PC-3 (cell line): ENCODE measurements at regions not wholly inside any gene's neighbourhood (a gene's known extent, or its start where the extent isn't known, plus 50 kb on each side); places are given as distances from the start of the nearest gene placed in this dataset.

ENCODE experiments used
- ATAC-seq: fragments of 200-7000 bp; cut with Tn5 transposase; 2 replicates; pipeline ENCODE4 v1.9.1; 2020; ENCODE audit warnings: mild to moderate bottlenecking, moderate library complexity
- BruUV-seq: library from RNA; stranded (reverse); fragments of 400-500 nt; replicated peaks from 2 replicates; lab custom pipeline; 2021; lab: Mats Ljungman, UMichigan
- CTCF ChIA-PET: fragments of 300-600 bp; sonication (Branson Sonifier 250); formaldehyde crosslinking; loops from one replicate; lab custom pipeline; 2022; ENCODE audit warnings: antibody characterized with exemption; lab: Charles Lee
- POLR2A ChIA-PET: fragments of 300-600 bp; sonication (Branson Sonifier 250); formaldehyde crosslinking; loops from one replicate; lab custom pipeline; 2022; ENCODE audit warnings: antibody characterized with exemption; ENCODE audit not compliant: unreplicated experiment; lab: Charles Lee
- DNase-seq: peaks from one replicate; pipeline ENCODE4 v3.0.0-alpha.2; 2015
- H2AFZ ChIP-seq: fragments of 300-600 bp; sonication (generic); 2 replicates; pipeline ENCODE4 v1.6.0; 2016; ENCODE audit warnings: antibody characterized with exemption, low read length
- H3F3A ChIP-seq: fragments of 300-600 bp; sonication (generic); one replicate; pipeline ENCODE4 v1.6.0; 2017; ENCODE audit warnings: antibody characterized with exemption, low read length, control low read depth, mild to moderate bottlenecking; ENCODE audit not compliant: unreplicated experiment
- H3K27ac ChIP-seq: fragments of 300-600 bp; sonication (generic); 2 replicates; pipeline ENCODE4 v1.5.1; 2016; ENCODE audit warnings: mild to moderate bottlenecking, low read length
- H3K27me3 ChIP-seq: fragments of 300-600 bp; sonication (generic); 2 replicates; pipeline ENCODE4 v1.6.1; 2016; ENCODE audit warnings: low read length, mixed read lengths
- H3K36me3 ChIP-seq: fragments of 300-600 bp; sonication (generic); 2 replicates; pipeline ENCODE4 v1.6.1; 2016; ENCODE audit warnings: low read depth, mixed run types, low read length, mixed read lengths
- H3K4me1 ChIP-seq: fragments of 300-600 bp; sonication (generic); 2 replicates; pipeline ENCODE4 v1.5.1; 2016; ENCODE audit warnings: low read length; ENCODE audit not compliant: insufficient read depth
- H3K4me2 ChIP-seq: fragments of 300-600 bp; sonication (generic); 2 replicates; pipeline ENCODE4 v1.6.0; 2016; ENCODE audit warnings: low read length
- H3K4me3 ChIP-seq: fragments of 300-600 bp; sonication (generic); 2 replicates; pipeline ENCODE4 v1.5.1; 2016; ENCODE audit warnings: mild to moderate bottlenecking, low read length, mixed read lengths
- H3K79me2 ChIP-seq: fragments of 300-600 bp; sonication (generic); 2 replicates; pipeline ENCODE4 v1.6.1; 2017; ENCODE audit warnings: low read length, mixed read lengths
- H3K9ac ChIP-seq: fragments of 300-600 bp; sonication (generic); 2 replicates; pipeline ENCODE4 v1.6.0; 2016; ENCODE audit warnings: mild to moderate bottlenecking, low read length
- H3K9me2 ChIP-seq: fragments of 300-600 bp; sonication (generic); replicated peaks from 2 replicates; pipeline ENCODE4 v1.6.1; 2016; ENCODE audit warnings: mixed run types, low read length, mixed read lengths
- H3K9me3 ChIP-seq: fragments of 300-600 bp; sonication (generic); 2 replicates; pipeline ENCODE4 v1.6.1; 2016; ENCODE audit warnings: low read length, mixed read lengths
- H4K20me1 ChIP-seq: fragments of 300-600 bp; sonication (generic); 2 replicates; pipeline ENCODE4 v1.6.1; 2016; ENCODE audit warnings: low read length, mixed read lengths
- EZH2 ChIP-seq: fragments of 300-600 bp; sonication (generic); IDR thresholded peaks from one replicate; pipeline ENCODE4 v1.6.1; 2017; ENCODE audit warnings: antibody characterized with exemption, mild to moderate bottlenecking, low read length; ENCODE audit not compliant: unreplicated experiment
- EZH2phosphoT487 ChIP-seq: fragments of 300-600 bp; sonication (generic); IDR thresholded peaks from 2 replicates; pipeline ENCODE4 v1.6.1; 2018; ENCODE audit warnings: mild to moderate bottlenecking, antibody characterized with exemption, low read length, borderline replicate concordance
- intact Hi-C: fragments of 100-400 bp; cut with micrococcal nuclease; formaldehyde crosslinking; loops from 2 replicates; pipeline ENCODE4 v1.9.0; 2023
- TF ChIP-seq, protein P1 (sequence below): fragments of 300-600 bp; sonication (generic); conservative IDR thresholded peaks from 2 replicates; pipeline ENCODE4 v1.5.1; 2017; ENCODE audit warnings: antibody characterized with exemption, low read depth, mild to moderate bottlenecking, low read length

DNA sequence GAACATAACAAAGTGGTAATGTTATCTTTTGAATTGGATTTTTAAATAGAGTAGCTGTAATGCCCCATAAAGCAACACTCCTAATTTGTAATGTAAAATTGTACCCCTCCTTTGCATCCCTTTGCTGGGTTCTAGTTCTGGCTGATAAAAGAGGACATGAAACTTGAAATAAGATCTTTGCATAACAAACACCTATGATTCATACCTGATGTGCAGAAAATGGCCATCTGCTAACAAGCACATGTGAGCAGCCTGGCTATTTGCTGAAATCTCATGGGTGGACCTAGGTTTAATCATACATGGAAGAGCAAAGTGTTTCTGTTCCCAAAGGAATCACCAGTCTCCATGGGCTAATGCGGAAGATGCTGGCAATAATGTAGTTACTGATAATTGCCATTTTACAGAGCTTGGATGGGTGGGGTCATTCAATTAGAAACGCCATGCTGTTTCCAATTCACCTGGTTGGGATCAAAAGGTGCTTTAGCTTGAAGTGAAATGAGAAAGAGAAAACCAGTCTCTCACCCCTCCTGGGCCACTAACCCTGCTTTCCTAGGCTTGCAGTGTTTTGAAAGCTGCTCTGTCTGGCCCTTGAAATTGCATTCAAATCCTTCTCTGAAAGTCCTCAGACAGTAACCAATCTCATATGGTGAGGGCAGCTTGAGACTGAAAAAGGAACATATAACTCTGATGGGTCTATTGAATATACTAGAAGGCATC is 585.1 kb downstream of the TLE4 start:
- Histone ChIP-seq H3K79me2 (no peaks in the 10 kb centered on the region), H3K36me3 (no peaks in the 10 kb centered on the region), H2AFZ (no peak overlapping the region), H3K4me3 (no peak overlapping the region), H3K9me2 (no peaks in the 10 kb centered on the region), H3K27me3 (no peaks in the 10 kb centered on the region), H3K4me2 (no peak overlapping the region), H3K9ac (no peak overlapping the region), H3K27ac (no peak overlapping the region), H3K9me3 (no peaks in the 10 kb centered on the region), H3F3A (no peaks in the 10 kb centered on the region), H3K4me1 (peaks cover 4% of the 10 kb centered on the region; the same call in 1 of the 2 replicates), H4K20me1 (no peaks in the 10 kb centered on the region)
- no TSS peak for BruUV-seq
- DNase-seq (no peak), ATAC-seq (no peak)
- ChIA-PET CTCF (no interaction called here), POLR2A (no interaction called here)
- TF ChIP-seq EZH2phosphoT487 = no peak
- TF ChIP-seq EZH2 = no peak
- TF ChIP-seq, protein P1, sequence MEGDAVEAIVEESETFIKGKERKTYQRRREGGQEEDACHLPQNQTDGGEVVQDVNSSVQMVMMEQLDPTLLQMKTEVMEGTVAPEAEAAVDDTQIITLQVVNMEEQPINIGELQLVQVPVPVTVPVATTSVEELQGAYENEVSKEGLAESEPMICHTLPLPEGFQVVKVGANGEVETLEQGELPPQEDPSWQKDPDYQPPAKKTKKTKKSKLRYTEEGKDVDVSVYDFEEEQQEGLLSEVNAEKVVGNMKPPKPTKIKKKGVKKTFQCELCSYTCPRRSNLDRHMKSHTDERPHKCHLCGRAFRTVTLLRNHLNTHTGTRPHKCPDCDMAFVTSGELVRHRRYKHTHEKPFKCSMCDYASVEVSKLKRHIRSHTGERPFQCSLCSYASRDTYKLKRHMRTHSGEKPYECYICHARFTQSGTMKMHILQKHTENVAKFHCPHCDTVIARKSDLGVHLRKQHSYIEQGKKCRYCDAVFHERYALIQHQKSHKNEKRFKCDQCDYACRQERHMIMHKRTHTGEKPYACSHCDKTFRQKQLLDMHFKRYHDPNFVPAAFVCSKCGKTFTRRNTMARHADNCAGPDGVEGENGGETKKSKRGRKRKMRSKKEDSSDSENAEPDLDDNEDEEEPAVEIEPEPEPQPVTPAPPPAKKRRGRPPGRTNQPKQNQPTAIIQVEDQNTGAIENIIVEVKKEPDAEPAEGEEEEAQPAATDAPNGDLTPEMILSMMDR = no peak
- intact Hi-C loops = no loop called here

DNA sequence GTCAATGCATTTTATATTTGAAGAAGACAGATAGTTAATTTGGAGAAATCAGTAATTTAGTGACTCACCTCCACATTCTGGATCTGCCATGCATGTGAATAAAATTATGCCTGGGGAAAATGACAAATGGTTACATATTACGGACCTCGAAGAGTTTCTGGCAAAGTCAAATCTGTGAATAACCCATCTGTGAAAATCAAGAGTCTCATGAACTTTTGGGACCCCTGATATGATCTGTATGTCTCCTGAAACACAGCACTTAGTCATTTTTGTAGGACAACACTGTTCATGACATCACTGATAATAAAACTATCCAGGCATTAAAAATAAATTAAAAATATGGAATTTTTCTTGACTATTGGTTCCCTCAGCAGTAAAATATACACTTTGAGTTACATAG is 584.5 kb downstream of the TLE4 start:
- ChIA-PET POLR2A (no interaction called here), CTCF (no interaction called here)
- Histone ChIP-seq H3F3A (no peaks in the 10 kb centered on the region), H3K4me1 (peaks cover 4% of the 10 kb centered on the region; the same call in 1 of the 2 replicates), H3K9me3 (no peaks in the 10 kb centered on the region), H3K27ac (no peak overlapping the region), H3K9ac (no peak overlapping the region), H2AFZ (no peak overlapping the region), H3K79me2 (no peaks in the 10 kb centered on the region), H4K20me1 (no peaks in the 10 kb centered on the region), H3K4me2 (no peak overlapping the region), H3K27me3 (no peaks in the 10 kb centered on the region), H3K36me3 (no peaks in the 10 kb centered on the region), H3K9me2 (no peaks in the 10 kb centered on the region), H3K4me3 (no peak overlapping the region)
- no peak for DNase-seq
- intact Hi-C loops = no loop called here
- no peak for ATAC-seq
- no TSS peak for BruUV-seq
- TF ChIP-seq, protein P1 = no peak
- TF ChIP-seq EZH2 (no peak), EZH2phosphoT487 (no peak)

DNA sequence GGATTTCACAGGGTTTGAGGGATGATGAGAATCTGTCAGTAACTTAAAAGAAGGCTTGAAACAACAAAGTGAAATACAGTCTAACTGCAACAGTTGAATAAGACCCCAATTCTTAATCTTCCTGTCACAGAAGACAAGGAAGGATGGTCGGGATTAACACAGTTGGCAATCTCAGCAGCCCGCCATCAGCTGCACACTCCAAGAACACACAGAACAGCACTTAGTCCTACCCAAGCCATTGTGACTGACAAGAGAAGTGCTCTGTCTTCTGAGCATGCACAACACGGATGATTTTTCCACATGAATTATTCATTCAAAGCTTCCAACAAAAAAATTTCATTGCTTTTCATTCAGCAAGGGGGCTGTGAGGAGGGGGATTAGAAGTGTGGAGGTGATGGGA is 576.1 kb downstream of the TLE4 start:
- Histone ChIP-seq H3K79me2 (no peaks in the 10 kb centered on the region), H3K36me3 (no peaks in the 10 kb centered on the region), H4K20me1 (no peaks in the 10 kb centered on the region), H3K9ac (no peak overlapping the region), H3F3A (no peaks in the 10 kb centered on the region), H3K4me2 (no peak overlapping the region), H3K9me3 (no peaks in the 10 kb centered on the region), H3K4me3 (no peak overlapping the region), H3K9me2 (no peaks in the 10 kb centered on the region), H3K4me1 (peaks cover 16% of the 10 kb centered on the region), H3K27ac (no peak overlapping the region), H2AFZ (no peak overlapping the region), H3K27me3 (no peaks in the 10 kb centered on the region)
- TF ChIP-seq EZH2 = no peak
- TF ChIP-seq, protein P1 = no peak
- no peak for TF ChIP-seq EZH2phosphoT487
- BruUV-seq = no TSS peak
- CTCF ChIA-PET = no interaction called here
- POLR2A ChIA-PET = no interaction called here
- no peak for ATAC-seq
- intact Hi-C loops = loop anchor here (10.0 kb wide), 1 partner anchor 573 kb away; the partner anchor contains the start of gene TLE4
- DNase-seq = no peak
